HG03280 (cell line): ENCODE measurements at regions not wholly inside any gene's neighbourhood (a gene's known extent, or its start where the extent isn't known, plus 50 kb on each side); places are given as distances from the start of the nearest gene placed in this dataset.

Source experiments
- ATAC-seq: cut with Tn5 transposase; IDR thresholded peaks from one replicate; pipeline ENCODE4 v1.9.1; 2021; ENCODE audit warnings: mild to moderate bottlenecking, moderate library complexity; ENCODE audit not compliant: unreplicated experiment

DNA sequence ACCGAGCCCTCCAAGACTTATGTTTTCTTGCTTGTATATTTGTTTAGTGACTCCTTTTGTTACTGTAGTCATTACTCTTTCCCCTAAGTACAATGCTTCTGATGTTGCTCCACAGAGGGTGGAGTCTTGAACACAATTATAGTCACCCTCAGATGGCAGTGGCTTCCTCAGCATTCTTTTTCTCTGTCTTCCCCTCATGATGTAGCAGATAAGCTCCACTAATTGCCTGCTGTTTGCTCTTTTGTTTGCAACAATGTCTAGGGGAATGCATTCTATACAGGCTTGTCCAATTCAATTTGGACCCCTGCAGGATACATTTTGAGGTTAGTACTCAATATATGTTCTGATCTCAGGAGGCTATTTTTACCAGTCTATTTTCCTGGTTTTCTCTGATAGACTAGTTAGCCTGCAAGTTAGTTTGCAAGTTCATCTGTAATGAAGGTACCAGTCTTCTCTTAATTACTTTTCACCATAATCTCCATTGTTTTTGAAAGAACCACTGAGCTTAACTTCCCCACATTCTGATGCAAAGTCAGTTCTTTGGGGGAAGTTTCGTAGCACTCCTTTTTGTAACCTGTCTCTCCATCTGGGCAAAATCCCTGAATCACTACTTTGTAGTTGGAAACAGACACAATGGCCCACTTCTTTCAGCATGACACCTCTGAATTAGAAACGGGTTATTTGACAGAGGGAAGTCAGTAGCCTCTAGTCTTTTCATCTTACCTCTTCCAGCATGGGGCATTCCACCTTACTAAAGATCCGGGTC lies 1509.2 kb downstream of the CDH11 start:
- ATAC-seq, result no peak

DNA sequence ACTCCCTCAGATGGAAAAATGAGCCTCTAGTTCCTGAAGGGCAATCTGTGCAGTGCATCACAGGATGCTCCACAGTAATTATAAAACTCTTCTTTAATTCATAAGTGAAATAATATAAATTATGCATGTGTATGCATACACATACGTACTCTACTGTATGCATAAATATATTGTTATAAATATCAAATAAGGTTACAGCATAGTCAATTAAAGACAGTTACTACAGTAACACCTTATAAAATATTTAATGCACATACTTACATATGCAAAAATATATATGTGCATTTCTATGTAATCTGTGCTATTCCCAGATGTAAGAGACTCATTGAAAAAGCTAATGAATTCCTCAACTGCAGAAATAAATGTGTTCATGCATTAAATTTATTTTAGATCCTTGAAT lies 1515.1 kb downstream of the CDH11 start:
- no peak for ATAC-seq

DNA sequence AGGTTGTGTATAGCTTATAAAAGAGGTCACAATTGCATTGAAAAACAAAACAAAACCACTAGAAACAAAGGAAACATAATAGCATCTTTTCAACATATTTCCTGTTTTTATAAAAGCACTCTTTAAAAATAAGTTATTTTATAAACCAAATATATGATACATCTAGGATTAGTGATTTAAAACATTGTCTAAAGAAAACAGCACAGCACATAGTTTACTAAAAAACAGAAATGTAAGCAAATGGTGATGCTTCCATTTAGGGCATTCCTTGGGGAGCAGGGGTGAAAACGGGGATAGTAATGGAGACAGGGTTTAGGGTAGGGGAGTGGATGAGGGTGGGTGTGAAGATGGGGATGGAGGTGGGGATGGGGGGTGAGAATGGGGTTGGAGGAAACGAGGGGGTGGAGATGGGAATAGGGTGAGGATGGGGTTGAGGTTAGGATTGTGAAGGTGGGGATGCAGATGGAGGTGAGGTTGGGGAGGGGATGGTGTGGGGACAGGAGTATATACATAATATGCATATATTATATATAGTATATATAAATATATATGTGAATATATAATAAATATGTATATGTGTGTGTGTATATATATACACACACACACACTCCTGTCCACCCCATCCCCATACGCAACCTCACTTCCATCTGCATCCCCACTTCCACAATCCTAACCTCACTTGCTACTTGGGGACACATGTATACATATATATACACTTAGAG lies 1519.5 kb downstream of the CDH11 start:
- ATAC-seq, result no peak

DNA sequence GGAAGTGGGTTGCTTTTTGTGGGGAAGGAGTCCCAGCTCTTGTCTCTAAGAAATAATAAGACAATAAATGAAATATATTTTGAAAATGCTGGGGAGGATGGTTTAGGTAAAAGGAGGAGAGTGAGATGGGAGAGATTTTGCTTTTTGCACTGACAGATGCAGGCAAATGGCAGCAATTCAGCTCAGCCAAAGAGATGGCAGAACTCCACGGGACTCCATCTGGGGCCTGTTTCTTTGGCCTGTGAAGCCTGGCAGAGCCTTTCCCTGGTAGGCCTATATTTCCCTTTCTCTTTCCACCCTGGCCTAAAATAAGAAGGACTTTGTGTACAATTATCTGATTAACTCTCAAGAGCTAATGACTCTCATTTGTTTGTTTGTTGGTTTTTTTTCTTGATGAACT lies 1525.1 kb downstream of the CDH11 start:
- ATAC-seq, result no peak

DNA sequence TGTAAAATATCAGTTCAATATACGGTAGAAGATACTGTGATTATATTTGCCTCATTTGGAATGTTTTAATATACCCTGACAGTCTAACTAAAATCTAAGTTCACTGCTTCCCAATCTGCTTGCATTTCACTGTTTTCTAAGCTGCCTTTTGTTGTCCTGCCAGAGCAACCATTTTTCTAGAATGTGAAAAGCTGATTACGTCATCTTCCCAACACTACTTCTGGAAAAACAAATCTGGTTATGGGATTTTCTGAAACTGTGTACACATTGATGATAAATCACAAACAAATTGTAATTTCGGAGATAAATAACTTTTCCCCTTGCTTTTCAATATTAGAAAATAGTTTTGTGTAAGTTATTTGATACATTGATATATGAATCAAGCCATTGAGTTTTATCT lies 1529.0 kb downstream of the CDH11 start:
- no peak for ATAC-seq

DNA sequence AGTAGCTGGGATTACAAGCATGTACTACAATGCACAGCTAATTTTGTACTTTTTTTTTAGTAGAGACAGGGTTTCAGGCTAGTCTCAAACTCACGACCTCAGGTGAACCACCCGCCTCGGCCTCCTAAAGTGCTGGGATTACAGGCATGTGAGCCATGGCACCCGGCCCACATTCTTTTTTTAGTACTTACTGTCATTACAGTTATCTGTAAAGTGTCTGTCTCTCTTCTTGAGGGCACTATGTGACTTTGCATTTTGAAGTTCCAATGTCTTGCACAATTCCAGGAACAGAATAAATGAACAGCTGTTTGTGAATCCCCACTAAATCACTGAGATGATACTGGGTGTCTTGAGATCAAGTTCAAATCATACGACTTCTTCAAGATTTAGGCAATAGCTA lies 1540.3 kb downstream of the CDH11 start:
- no peak for ATAC-seq

DNA sequence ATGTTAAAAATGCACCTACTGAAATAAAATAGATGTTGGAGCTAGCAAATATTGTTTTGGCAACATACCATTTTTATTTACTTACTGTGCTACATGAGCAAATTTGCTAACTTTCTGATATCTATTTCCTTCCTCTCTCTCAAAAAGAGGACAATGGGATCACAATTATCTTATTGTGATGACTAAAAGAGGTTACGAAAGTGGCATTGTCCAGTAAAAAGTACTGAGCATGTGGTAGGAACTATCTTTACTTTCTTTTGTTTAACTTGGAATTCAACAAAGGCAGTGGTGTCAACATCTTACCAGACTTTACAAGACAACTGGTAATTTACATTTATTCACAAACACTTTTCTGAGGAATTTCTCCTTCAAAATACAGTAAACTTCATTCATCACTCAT lies 1542.6 kb upstream of the CDH8 start:
- ATAC-seq, result no peak

DNA sequence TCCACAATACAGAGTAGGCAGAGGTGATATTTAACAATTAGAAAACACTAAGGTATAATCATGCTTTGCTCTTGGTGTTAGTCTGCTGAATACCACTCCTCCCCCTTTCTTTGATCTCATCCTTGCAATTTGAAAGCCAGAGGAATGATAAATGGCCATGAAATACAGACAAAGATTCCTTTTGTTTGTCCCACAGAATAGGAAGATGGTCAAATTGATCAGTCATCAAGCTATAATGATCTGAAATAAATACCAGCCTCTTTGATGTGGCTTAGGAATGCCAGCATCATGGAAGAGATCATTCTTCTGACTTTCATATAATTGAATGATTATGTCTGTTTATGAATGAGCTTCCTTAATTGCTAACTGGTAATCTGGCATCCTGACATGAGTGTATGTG lies 1541.7 kb upstream of the CDH8 start:
- ATAC-seq, result no peak

DNA sequence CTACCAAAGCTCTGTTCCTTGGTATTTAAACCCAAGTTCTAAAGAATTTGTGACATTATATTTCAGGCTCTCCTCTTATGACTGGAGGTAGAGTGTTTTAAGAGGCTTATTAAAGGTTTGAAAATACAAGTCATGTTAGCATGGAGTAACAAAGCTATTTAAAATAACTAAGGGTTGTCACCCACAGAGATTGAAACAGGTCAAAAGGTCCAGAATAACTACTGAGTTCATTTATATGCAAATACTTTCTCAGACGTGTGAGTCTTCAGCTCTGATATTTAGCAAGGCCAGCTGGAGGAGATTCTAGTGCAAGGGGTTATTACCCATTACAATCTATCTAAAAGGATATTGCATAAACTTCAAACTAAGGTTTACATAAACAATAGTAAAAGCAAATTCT lies 1538.8 kb upstream of the CDH8 start:
- no peak for ATAC-seq

DNA sequence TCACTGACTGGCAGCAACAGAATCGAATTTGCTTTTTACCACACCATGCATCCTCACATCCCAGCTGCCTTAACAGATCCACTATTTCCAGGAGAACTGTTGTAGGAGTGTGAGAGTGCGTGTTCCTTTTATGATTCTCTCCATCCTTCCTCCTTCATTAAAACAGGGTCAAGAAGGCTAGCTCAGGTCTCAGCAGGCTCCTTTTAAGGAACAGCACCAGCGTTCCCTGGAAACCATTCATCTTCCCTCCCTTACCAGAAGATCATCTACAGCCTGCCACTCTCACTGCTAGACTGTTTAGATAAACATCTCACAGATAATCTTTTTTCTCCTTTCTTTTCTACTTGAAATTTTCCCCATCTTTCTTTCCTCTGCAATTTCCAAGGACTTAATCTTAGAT lies 1531.9 kb upstream of the CDH8 start:
- no peak for ATAC-seq

DNA sequence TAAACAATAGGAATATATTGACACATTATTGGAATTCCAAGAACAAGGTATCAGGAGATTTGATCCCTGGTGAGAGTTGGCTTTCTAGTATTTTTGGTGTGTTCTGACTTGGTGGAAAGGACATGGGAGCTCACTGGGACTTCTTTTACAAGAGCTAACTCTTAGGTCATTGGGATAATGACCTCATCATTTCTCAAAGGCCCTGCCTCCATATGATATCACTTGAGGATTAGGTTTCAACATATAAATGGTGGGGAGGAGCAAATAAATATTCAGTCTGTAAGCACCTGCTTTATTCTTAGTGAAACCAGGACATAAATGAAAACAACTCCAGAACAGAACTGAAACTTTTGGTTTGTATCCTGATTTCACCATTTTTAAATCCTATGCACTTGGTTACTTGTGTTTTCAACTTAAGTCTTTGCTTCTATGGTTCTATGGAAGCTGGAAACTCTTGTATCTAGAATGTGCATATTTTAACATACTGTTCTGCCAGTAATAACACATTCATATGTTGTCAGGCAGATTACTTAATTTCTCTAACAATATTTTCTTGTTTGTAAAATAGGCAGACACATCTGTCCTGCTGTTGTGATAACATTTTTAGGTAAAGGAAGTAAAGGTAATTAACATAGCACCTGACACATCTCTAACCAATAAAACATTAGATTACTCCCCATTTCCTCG lies 1527.7 kb upstream of the CDH8 start:
- no peak for ATAC-seq

DNA sequence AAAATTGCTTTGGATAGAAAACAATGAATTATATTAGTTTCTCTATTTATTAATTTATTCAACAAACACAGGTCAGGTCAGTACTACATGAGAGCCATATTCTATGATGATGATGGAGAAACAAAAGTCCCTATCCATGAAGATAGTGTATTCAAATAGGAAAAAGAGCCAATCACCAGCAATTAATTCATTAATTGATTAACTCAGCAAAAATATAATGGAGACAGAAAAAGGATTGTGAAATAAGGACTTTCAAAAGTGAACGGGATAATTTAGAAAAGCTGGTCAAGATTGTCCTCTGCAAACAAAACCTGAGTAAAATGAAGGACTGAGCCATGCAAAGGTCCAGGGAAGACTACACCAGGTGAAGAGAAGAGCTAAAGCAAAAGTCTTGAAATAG lies 1517.7 kb upstream of the CDH8 start:
- no peak for ATAC-seq

DNA sequence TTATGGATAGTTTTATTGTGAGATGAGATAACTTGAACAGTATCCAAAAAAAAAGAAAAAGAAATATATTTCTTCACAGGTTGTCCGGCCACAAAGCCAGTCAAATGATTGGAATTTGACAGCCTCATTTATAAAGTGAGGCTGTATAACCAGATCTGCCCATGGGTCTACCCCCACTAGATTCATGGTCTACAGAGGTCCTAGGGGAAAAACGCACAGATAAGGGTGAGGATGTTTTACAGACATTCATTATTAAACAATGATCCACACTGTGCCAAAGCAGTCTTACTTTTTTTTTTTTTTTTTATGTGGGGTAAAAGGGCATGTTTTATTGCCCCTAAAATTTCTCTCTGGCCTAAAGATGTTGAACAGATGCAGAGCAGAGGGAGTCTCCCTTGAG lies 1503.0 kb upstream of the CDH8 start:
- no peak for ATAC-seq

DNA sequence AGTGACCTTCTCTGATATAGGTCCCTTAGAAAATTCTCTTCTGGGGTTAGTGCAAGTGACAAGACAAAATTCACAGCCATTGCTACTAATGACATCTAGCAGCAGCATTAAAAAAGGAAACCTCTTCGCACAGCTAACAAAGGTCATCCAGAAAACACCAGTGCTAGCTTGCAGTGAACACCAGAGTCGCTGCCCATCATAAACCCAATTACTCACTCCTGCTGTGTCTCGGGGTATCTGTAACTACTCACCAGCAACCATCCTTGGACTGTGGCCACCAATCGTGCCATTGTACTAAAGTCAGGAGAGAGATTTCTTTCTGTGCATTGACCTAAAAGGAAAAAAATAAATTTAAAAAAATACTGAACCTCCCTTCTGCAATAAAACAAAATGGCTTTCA lies 1494.7 kb upstream of the CDH8 start:
- ATAC-seq, result no peak

DNA sequence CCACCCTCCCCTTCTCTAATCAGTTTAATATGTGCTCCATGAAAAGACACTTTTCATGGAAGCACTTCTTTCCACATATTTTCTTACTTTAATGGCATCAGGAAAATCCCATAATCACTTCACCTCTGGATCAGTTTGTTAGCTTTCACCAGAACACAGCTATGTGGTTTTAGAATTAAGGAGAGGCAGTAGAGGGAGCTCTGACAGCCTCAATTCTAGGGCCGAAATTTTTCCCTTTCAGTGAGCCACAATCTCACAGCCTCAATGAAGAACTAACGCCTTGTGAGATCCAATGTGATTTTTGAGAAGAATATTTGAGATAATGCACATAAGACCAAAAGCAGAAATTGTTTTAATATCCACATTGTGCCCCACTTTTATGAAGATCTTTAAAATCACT lies 1494.0 kb upstream of the CDH8 start:
- ATAC-seq, result no peak

DNA sequence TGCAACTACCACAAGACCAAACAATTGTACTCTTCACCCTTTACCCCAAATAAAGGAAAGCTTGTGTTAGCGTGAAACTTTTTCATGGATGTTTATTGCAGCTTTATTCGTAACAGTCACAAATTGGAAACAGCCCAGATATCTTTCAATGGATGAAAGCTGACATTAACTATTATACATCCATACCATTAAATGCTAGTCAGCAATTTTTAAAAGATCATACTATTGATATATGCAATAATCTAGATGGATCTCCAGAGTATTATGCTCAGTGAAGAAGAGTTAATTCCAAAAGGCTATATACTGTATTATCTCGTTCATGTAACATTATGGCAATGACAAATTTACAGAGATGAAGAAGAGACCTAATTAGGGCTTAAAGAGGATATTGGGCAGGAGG lies 1491.2 kb upstream of the CDH8 start:
- no peak for ATAC-seq

DNA sequence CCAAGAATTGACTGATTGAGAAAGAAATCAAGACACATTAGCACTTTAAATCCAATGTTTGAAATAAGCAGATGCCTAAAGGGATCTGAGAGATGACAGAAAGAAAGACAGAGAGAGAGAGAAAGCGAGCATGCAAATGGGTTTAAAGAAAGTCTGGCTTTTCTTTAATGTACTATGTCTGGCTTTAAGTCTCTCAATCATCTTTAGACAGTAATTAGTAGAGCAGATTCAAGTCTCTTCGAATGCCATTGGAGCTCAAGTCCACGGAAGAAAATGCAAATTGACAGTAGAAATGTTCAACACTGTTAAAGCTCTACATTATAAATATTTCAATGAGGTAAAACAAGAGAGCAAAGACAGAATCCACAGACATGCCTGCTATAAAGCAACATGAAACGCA lies 1480.2 kb upstream of the CDH8 start:
- no peak for ATAC-seq

DNA sequence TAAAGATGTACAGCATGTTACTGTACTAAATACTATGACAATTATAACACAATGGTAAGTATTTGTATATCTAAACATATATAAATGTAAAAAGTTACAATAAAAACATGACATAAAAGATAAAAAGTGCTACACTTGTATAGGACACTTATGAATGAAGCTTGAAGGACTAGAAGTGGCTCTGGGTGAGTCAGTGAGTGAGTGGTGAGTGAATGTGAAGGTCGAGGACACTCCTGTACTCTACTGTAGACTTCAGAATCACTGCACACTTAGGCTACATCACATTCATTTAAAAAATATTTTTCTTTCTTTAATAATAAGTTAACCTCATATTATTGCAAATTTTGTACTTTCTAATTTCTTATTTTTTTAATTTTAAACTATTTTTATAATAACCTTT lies 1476.7 kb upstream of the CDH8 start:
- no peak for ATAC-seq

DNA sequence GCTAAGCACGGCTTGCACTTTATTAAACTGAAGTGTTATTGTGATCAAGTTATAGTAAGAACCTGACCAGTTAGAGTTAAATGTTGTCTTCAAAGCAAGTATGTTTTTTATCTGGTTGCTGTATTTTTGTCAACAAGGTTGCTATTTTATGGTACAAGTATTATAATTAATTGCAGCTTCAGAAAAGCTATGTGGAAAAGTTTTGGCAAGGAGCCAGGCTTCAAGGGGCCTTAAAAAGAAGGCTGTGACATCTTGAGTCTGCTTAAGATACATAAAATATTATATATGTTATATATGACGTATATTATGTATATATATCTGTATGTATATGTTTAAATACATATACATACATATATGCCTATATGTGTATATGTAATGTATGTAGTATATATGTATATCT lies 1461.2 kb upstream of the CDH8 start:
- ATAC-seq, result no peak

DNA sequence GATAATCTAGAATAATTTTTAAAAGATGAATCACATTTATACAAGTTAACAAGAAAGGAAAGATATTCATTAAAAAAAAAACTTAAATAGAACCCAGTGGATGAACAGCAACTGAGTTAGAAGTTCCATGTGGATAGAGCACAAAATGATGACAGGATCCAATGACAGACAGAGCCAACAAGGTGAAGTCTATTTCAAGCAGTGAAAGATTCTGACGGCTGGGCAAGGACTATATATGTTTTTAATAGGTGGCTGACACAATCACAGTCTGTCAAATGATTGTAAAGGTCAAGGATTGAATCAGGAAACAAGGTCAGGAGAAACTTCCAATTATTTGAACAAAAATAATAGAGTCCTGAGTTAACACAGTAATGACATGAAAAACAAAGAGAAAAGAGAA lies 1460.0 kb upstream of the CDH8 start:
- ATAC-seq, result no peak

DNA sequence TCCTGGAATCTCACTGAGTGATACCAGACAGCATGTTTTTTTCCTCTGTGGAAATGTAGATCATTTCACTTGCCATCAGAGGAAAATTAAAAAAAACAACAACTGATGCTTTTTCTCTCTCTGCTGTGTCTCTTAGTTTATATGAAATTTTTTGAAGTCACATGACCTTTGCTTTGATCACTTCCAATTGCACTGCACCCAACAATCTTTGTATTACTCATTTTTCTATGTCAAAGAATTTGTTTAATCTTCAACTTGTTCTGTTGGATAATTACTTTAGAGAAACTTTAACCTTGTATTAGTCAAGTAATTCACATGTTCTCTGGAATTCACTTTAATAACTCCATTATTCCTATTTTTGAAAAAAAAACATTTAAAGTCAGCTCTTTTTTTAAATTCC lies 1452.7 kb upstream of the CDH8 start:
- no peak for ATAC-seq

DNA sequence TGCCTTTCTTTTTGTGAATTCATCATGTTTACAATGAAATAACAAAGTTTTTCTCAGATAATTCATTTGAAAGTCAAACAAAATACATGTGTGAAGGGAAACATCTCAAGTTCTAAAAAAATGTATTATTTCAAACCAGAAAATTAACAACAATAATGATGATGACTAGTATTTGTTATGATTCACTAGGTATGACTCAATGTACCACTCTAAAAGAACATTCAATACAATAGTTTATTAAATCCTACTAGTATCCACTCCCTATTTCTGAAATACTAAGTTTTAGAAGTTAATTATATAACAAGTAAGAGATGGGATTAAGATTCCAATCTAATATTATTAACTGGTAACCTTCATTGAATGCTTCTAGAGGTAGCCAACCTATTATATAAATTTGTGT lies 1444.8 kb upstream of the CDH8 start:
- no peak for ATAC-seq
